ENCODE measurements at regions not wholly inside any gene's neighbourhood (a gene's known extent, or its start where the extent isn't known, plus 50 kb on each side); places are given as distances from the start of the nearest gene placed in this dataset.

DNA sequence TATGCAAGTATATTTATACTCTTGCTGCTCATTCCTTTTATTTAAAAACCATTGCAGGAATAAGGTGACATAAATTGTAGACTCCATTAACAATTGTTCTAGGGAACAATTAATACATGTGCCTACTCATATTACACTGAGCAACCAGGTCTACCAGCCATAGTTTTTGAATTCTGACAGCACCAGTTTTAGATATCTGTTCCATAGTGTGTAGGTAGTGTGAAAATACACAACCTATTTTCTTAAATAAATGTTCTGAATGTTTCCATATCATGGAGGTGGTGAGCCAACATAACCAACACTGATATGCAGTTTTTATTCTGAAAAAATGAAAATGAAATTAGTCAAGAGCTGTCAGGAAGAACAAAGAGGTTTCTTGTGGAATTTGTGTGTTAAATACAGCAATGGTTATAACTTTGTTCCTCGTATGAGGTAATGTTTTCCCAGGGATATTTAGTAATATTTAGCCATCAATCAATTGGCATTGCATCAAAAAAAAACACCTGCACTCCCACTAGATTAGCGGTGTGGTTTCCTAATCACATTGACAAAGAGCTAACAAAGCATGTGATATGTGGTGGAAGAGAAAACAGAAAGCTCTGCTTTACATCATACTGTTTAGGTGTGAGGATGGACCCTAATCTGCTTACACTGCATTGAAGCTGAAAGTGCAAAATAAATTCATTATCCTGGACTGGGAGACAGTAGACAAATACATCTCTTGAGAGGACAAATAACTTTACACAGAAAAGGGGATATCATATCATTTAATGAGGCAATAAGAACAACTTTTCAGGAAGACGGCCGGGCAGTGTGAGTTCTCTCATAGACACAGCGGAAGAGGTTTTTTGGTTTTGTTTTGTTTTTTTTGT, 369.5 kb upstream of the THBS1 start:
- no peak for ATAC-seq
- TF ChIP-seq SIN3A (IDR thresholded peaks at IDR 0.05; ENCODE audit: borderline replicate concordance, insufficient read depth, low read depth, low read length) (no peak), REST (IDR thresholded peaks at IDR 0.05; ENCODE audit: insufficient read depth in 1 of 2, low read depth in 2 of 2, low read length in 1 of 2) (no peak), TCF7L2 (IDR thresholded peaks at IDR 0.05; ENCODE audit: low read depth, low read length) (no peak), POLR2AphosphoS5 (IDR thresholded peaks at IDR 0.05; ENCODE audit: low read depth, low read length) (no peak)
- TF ChIP-seq, protein P1, sequence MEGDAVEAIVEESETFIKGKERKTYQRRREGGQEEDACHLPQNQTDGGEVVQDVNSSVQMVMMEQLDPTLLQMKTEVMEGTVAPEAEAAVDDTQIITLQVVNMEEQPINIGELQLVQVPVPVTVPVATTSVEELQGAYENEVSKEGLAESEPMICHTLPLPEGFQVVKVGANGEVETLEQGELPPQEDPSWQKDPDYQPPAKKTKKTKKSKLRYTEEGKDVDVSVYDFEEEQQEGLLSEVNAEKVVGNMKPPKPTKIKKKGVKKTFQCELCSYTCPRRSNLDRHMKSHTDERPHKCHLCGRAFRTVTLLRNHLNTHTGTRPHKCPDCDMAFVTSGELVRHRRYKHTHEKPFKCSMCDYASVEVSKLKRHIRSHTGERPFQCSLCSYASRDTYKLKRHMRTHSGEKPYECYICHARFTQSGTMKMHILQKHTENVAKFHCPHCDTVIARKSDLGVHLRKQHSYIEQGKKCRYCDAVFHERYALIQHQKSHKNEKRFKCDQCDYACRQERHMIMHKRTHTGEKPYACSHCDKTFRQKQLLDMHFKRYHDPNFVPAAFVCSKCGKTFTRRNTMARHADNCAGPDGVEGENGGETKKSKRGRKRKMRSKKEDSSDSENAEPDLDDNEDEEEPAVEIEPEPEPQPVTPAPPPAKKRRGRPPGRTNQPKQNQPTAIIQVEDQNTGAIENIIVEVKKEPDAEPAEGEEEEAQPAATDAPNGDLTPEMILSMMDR (IDR thresholded peaks at IDR 0.05): no peak
- Histone ChIP-seq H3K4me3 (ENCODE audit: low read depth in 2 of 2, low read length in 2 of 2) (no peak overlapping the region), H3K36me3 (ENCODE audit: control insufficient read depth, insufficient read depth, low read length) (no peaks in the 10 kb centered on the region), H3K4me1 (ENCODE audit: control insufficient read depth, insufficient read depth, low read length) (no peaks in the 10 kb centered on the region), H3K27me3 (ENCODE audit: control insufficient read depth, insufficient read depth, low read length) (no peaks in the 10 kb centered on the region), H3K27ac (ENCODE audit: low read length) (no peak overlapping the region), H3K9me3 (ENCODE audit: control insufficient read depth, insufficient read depth, low read depth, low read length) (peaks cover 2% of the 10 kb centered on the region; the same call in 1 of the 2 replicates)
- in situ Hi-C loops (cut with HindIII; ENCODE audit: low pct_unique_long_range_greater_than_20kb, low sequenced_read_pairs): no loop called here
- no peak for DNase-seq (ENCODE audit: low read depth, low spot score)
- ChIA-PET CTCF (no interaction called here), POLR2A (interaction anchor here (0.6 kb wide), 1 partner anchor 261 kb away, joined by 3 read pairs; no protein-coding TSS in a partner anchor)
- intact Hi-C loops (cut with micrococcal nuclease; ENCODE audit: unreplicated experiment): no loop called here
- no TSS peak for BruUV-seq (replicated peaks)

DNA sequence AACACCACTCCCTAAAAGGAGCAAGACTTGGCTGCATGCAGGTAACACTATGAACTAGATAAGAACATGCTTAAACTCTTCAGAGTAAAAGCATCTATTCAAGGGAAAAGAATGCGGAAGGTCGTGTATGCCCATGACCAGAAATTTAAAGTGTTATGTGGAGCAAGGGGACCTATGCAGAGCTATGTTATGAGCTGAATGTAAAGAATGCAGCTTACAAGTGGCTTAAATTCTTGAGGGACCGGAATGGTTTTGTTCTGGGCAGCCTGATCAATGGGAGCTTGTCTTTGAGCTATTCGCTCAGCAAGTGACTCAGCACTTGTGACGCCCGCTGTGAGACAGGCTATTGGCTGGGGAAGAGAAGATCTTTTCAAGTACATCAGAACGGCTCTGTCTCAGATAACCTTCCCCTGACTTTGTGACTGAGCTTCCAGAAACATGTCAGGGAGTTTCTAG, 367.5 kb upstream of the THBS1 start:
- no TSS peak for BruUV-seq (replicated peaks)
- Histone ChIP-seq H3K27ac (ENCODE audit: low read length) (no peak overlapping the region), H3K9me3 (ENCODE audit: control insufficient read depth, insufficient read depth, low read depth, low read length) (peaks cover 2% of the 10 kb centered on the region; the same call in 1 of the 2 replicates), H3K27me3 (ENCODE audit: control insufficient read depth, insufficient read depth, low read length) (no peaks in the 10 kb centered on the region), H3K4me3 (ENCODE audit: low read depth in 2 of 2, low read length in 2 of 2) (no peak overlapping the region), H3K4me1 (ENCODE audit: control insufficient read depth, insufficient read depth, low read length) (no peaks in the 10 kb centered on the region), H3K36me3 (ENCODE audit: control insufficient read depth, insufficient read depth, low read length) (no peaks in the 10 kb centered on the region)
- CTCF ChIA-PET: no interaction called here
- ATAC-seq: peak; percentile 58; the same call in 1 of the 2 replicates
- POLR2A ChIA-PET: no interaction called here
- in situ Hi-C loops (cut with HindIII; ENCODE audit: low pct_unique_long_range_greater_than_20kb, low sequenced_read_pairs): no loop called here
- intact Hi-C loops (cut with micrococcal nuclease; ENCODE audit: unreplicated experiment): no loop called here
- TF ChIP-seq SIN3A (IDR thresholded peaks at IDR 0.05; ENCODE audit: borderline replicate concordance, insufficient read depth, low read depth, low read length): no peak
- TF ChIP-seq POLR2AphosphoS5 (IDR thresholded peaks at IDR 0.05; ENCODE audit: low read depth, low read length): no peak
- no peak for TF ChIP-seq TCF7L2 (IDR thresholded peaks at IDR 0.05; ENCODE audit: low read depth, low read length)
- no peak for TF ChIP-seq REST (IDR thresholded peaks at IDR 0.05; ENCODE audit: insufficient read depth in 1 of 2, low read depth in 2 of 2, low read length in 1 of 2)
- TF ChIP-seq, protein P1 (IDR thresholded peaks at IDR 0.05): no peak
- DNase-seq (ENCODE audit: low read depth, low spot score): no peak

All from Panc1 (cell line).